H1 (cell line): ENCODE measurements at regions not wholly inside any gene's neighbourhood (a gene's known extent, or its start where the extent isn't known, plus 50 kb on each side); places are given as distances from the start of the nearest gene placed in this dataset.

Experiments used
- CTCF ChIA-PET: fragments of 300-600 bp; sonication (Branson Sonifier 250); formaldehyde crosslinking; loops from one replicate; lab custom pipeline; 2021; ENCODE audit not compliant: partially characterized antibody; lab: Charles Lee
- POLR2A ChIA-PET: fragments of 300-600 bp; sonication (Branson Sonifier 250); formaldehyde crosslinking; loops from one replicate; lab custom pipeline; 2021; ENCODE audit warnings: inconsistent platforms; ENCODE audit not compliant: partially characterized antibody; lab: Charles Lee
- DNase-seq, 2 experiments: peaks; one replicate each; pipeline versions ENCODE4 v3.0.0 to v3.0.0-alpha.2; 2010 to 2022; ENCODE audit warnings: low spot score in 2 of 2, low read depth in 1 of 2, mixed read lengths in 1 of 2
- FAIRE-seq: peaks from 2 replicates; lab custom pipeline; 2011; peaks lifted over from hg19 to GRCh38; lab: Jason Lieb, UNC
- H2AFZ ChIP-seq: 2 replicates; pipeline ENCODE4 v1.8.1; 2012; ENCODE audit warnings: low read length, inconsistent platforms
- H2AK5ac ChIP-seq: 2 replicates; pipeline ENCODE4 v1.6.1; 2013; ENCODE audit warnings: low read depth, low read length
- H2BK120ac ChIP-seq: replicated peaks from 2 replicates; pipeline ENCODE3; 2013; ENCODE audit warnings: low read depth, low read length, inconsistent platforms
- H2BK12ac ChIP-seq: 2 replicates; pipeline ENCODE4 v1.6.1; 2013; ENCODE audit warnings: low read depth, low read length
- H2BK15ac ChIP-seq: 2 replicates; pipeline ENCODE4 v1.6.1; 2013; ENCODE audit warnings: low read length
- H2BK20ac ChIP-seq: 2 replicates; pipeline ENCODE4 v1.6.1; 2013; ENCODE audit warnings: low read length
- H2BK5ac ChIP-seq: 2 replicates; pipeline ENCODE4 v1.6.1; 2013; ENCODE audit warnings: low read depth, low read length
- H3K14ac ChIP-seq: 2 replicates; pipeline ENCODE4 v1.6.1; 2013; ENCODE audit warnings: inconsistent platforms; ENCODE audit not compliant: insufficient read length
- H3K18ac ChIP-seq: 2 replicates; pipeline ENCODE4 v1.6.1; 2013; ENCODE audit warnings: low read length; ENCODE audit errors: extremely low read depth
- H3K23ac ChIP-seq: 2 replicates; pipeline ENCODE4 v1.6.1; 2013; ENCODE audit warnings: inconsistent platforms; ENCODE audit not compliant: insufficient read length
- H3K23me2 ChIP-seq: 2 replicates; pipeline ENCODE4 v1.6.1; 2013; ENCODE audit warnings: low read depth, low read length
- H3K27ac ChIP-seq: 2 replicates; pipeline ENCODE4 v1.6.1; 2011; ENCODE audit warnings: low read depth, low read length, inconsistent platforms
- H3K27me3 ChIP-seq, 4 experiments: replicated peaks in 1 of 4; 1 replicate in 1 of 4; 2 replicates in 3 of 4; pipeline versions ENCODE4 v1.6.1 to v1.8.1; 2011 to 2013; ENCODE audit warnings: low read length in 3 of 4, mild to moderate bottlenecking in 3 of 4, inconsistent platforms in 2 of 4, mixed read lengths in 2 of 4, moderate library complexity in 1 of 4; ENCODE audit not compliant: control insufficient read depth in 3 of 4, insufficient read depth in 3 of 4; ENCODE audit errors: extremely low read depth in 1 of 4
- H3K36me3 ChIP-seq, 4 experiments: 2 replicates each; pipeline versions ENCODE4 v1.6.1 to v1.8.1; 2011 to 2013; ENCODE audit warnings: mild to moderate bottlenecking in 4 of 4, low read length in 3 of 4, moderate library complexity in 2 of 4, control low read depth in 1 of 4, inconsistent platforms in 1 of 4; ENCODE audit not compliant: insufficient read depth in 4 of 4, control insufficient read depth in 2 of 4
- H3K4ac ChIP-seq: replicated peaks from 2 replicates; pipeline ENCODE3; 2013; ENCODE audit warnings: low read length, low read depth, mixed read lengths, inconsistent platforms; ENCODE audit not compliant: insufficient read length
- H3K4me1 ChIP-seq, 4 experiments: replicated peaks in 1 of 4; 1 replicate in 1 of 4; 2 replicates in 3 of 4; pipeline versions ENCODE4 v1.6.1 to v1.8.1; 2011 to 2013; ENCODE audit warnings: low read length in 3 of 4, inconsistent platforms in 2 of 4, mixed read lengths in 1 of 4; ENCODE audit not compliant: insufficient read depth in 4 of 4, control insufficient read depth in 3 of 4
- H3K4me2 ChIP-seq, 2 experiments: 2 replicates each; pipeline versions ENCODE4 v1.6.1 to v1.8.1; 2011 to 2013; ENCODE audit warnings: low read depth in 2 of 2, low read length in 2 of 2, control low read depth in 1 of 2, inconsistent platforms in 1 of 2, mild to moderate bottlenecking in 1 of 2; ENCODE audit not compliant: insufficient read depth in 1 of 2
- H3K4me3 ChIP-seq, 4 experiments: fragments of 200-600, 300-600 bp in 1 of 4; sonication (generic), shearing (Covaris generic), sonication (Bioruptor Twin) in 1 of 4; 2 replicates each; pipeline versions ENCODE4 v1.5.1 to v1.8.1; 2011 to 2016; ENCODE audit warnings: low read length in 4 of 4, low read depth in 3 of 4, control low read depth in 2 of 4, inconsistent platforms in 2 of 4, mild to moderate bottlenecking in 2 of 4, mixed read lengths in 1 of 4, moderate library complexity in 1 of 4; ENCODE audit not compliant: insufficient read depth in 2 of 4; ENCODE audit errors: extremely low read depth in 1 of 4
- H3K56ac ChIP-seq: replicated peaks from 2 replicates; pipeline ENCODE3; 2013; ENCODE audit warnings: low read depth, mild to moderate bottlenecking, mixed read lengths, low read length, inconsistent platforms; ENCODE audit not compliant: insufficient read length
- H3K79me1 ChIP-seq: 2 replicates; pipeline ENCODE4 v1.6.1; 2013; ENCODE audit warnings: low read depth, low read length, control low read depth
- H3K79me2 ChIP-seq, 2 experiments: 2 replicates each; pipeline versions ENCODE4 v1.6.1 to v1.8.1; 2012 to 2013; ENCODE audit warnings: low read length in 2 of 2, mild to moderate bottlenecking in 2 of 2, inconsistent platforms in 1 of 2; ENCODE audit not compliant: insufficient read depth in 2 of 2, control insufficient read depth in 1 of 2
- H3K9ac ChIP-seq, 4 experiments: replicated peaks in 1 of 4; 1 replicate in 1 of 4; 2 replicates in 3 of 4; pipeline versions ENCODE4 v1.6.1 to v1.8.1; 2011 to 2013; ENCODE audit warnings: low read depth in 3 of 4, low read length in 3 of 4, control low read depth in 2 of 4, mild to moderate bottlenecking in 2 of 4, moderate library complexity in 2 of 4, inconsistent platforms in 1 of 4; ENCODE audit errors: extremely low read depth in 1 of 4
- H3K9me3 ChIP-seq, 2 experiments: 2 replicates each; pipeline versions ENCODE4 v1.6.1 to v1.8.1; 2012 to 2013; ENCODE audit warnings: mild to moderate bottlenecking in 2 of 2, moderate library complexity in 2 of 2, control low read depth in 1 of 2, inconsistent platforms in 1 of 2, low read depth in 1 of 2, low read length in 1 of 2, mixed read lengths in 1 of 2; ENCODE audit not compliant: insufficient read depth in 2 of 2
- H4K20me1 ChIP-seq, 2 experiments: replicated peaks in 1 of 2; 2 replicates each; pipeline versions ENCODE3 to v1.8.1; 2011 to 2013; ENCODE audit warnings: inconsistent platforms in 2 of 2, low read length in 2 of 2, mild to moderate bottlenecking in 1 of 2; ENCODE audit not compliant: insufficient read depth in 2 of 2, control insufficient read depth in 1 of 2
- H4K5ac ChIP-seq: 2 replicates; pipeline ENCODE4 v1.6.1; 2013; ENCODE audit warnings: low read length, low read depth, mixed read lengths, inconsistent platforms; ENCODE audit not compliant: insufficient read length
- H4K8ac ChIP-seq: 2 replicates; pipeline ENCODE4 v1.8.0; 2013; ENCODE audit warnings: mild to moderate bottlenecking, moderate library complexity, low read length, inconsistent platforms; ENCODE audit not compliant: insufficient read depth; ENCODE audit errors: extremely low read depth
- H4K91ac ChIP-seq: replicated peaks from 2 replicates; pipeline ENCODE3; 2013; ENCODE audit warnings: low read length, mixed read lengths, inconsistent platforms; ENCODE audit not compliant: insufficient read length
- BCL11A ChIP-seq, 2 experiments: IDR thresholded peaks; one replicate each; pipeline ENCODE4 v1.6.1; 2011; ENCODE audit warnings: low read depth in 2 of 2, low read length in 2 of 2, mild to moderate bottlenecking in 2 of 2
- EGR1 ChIP-seq: IDR thresholded peaks from 2 replicates; pipeline ENCODE4 v1.6.1; 2011; ENCODE audit warnings: low read depth, low read length, borderline replicate concordance
- HDAC6 ChIP-seq: IDR thresholded peaks from one replicate; pipeline ENCODE4 v1.7.1; 2012; ENCODE audit warnings: low read depth, mild to moderate bottlenecking, inconsistent platforms, low read length, moderate library complexity
- PHF8 ChIP-seq: fragments of 200-600 bp; sonication (generic); conservative IDR thresholded peaks from 2 replicates; pipeline ENCODE4 v1.7.1; 2012; ENCODE audit warnings: low read depth, mild to moderate bottlenecking, inconsistent platforms, low read length, moderate library complexity
- SP2 ChIP-seq: IDR thresholded peaks from 2 replicates; pipeline ENCODE4 v1.6.1; 2012; ENCODE audit warnings: mild to moderate bottlenecking, low read length, inconsistent platforms
- WGBS, 2 experiments: shearing (Covaris generic) in 1 of 2; methylation state at CpG; one replicate each; pipeline versions ENCODE4 v1.1.6 to v1.1.7; 2013 to 2015; ENCODE audit warnings: low lambda C conversion rate in 2 of 2, mixed read lengths in 2 of 2, inconsistent platforms in 1 of 2, low coverage in 1 of 2, missing lambda C conversion rate in 1 of 2; ENCODE audit not compliant: insufficient replicate concordance in 2 of 2, insufficient coverage in 1 of 2, insufficient read length in 1 of 2; ENCODE audit errors: extremely low coverage in 1 of 2, missing lambda C conversion rate in 1 of 2; 5-methylcytosine and 5-hydroxymethylcytosine counted together
- TF ChIP-seq, protein P1 (sequence below), 3 experiments: IDR thresholded peaks; 1 replicate in 2 of 3; 2 replicates in 1 of 3; pipeline versions ENCODE4 v1.5.1 to v1.6.1; 2011; ENCODE audit warnings: low read length in 3 of 3, mild to moderate bottlenecking in 3 of 3, inconsistent platforms in 2 of 3, low read depth in 1 of 3, moderate library complexity in 1 of 3; ENCODE audit not compliant: insufficient read depth in 1 of 3; ENCODE audit errors: control extremely low read depth in 1 of 3

DNA sequence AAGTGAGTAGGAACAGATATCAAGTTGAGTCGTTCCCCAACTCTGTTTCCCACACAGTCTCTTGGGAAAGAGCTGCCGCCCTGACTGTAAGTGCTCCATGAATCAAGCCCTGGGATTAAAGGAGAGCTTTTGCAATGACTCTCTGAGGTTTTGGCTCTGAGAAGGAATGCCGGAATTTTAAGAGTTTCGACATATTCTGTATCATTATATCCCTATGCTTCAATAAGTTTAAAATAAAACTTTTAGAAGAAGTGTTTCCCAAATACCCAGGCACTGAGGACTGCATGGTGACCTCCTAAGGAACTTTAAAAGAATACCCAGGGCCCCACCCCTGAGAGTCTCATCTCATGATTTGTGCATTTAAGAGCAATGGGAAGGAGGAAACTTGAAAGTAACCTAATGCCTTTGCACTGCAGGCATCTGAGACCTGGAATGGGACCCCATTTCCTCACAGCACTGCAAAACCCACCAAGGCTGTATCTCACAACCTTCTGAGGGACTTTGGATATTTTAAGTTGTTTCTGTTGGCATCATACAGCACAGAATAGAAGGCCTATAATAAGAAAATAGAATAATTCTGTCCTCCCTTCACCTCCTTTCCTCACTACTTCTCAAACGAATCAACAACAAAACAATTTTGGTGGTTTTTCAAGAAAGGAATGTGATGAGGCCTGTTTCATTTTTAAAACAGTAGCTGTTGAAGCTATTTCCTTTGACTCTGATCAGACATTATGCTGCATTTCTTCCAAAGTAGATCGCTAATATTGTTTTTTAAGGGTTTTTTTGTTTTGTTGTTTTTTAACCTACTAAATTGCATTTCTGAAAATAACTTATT, 121.2 kb downstream of the GASK1B start:
- FAIRE-seq, result no peak
- Histone ChIP-seq H2AFZ (no peak overlapping the region), H2BK12ac (no peak overlapping the region), H2BK120ac (no peak overlapping the region), H4K8ac (no peak overlapping the region), H3K4me2 (no peak overlapping the region), H2BK5ac (no peak overlapping the region), H3K27me3 (no peaks in the 10 kb centered on the region), H3K23ac (no peak overlapping the region), H3K56ac (no peak overlapping the region), H3K4ac (no peak overlapping the region), H3K23me2 (no peaks in the 10 kb centered on the region), H3K18ac (no peak overlapping the region), H2BK20ac (no peak overlapping the region), H4K91ac (no peak overlapping the region), H3K27ac (no peak overlapping the region), H3K4me3 (no peak overlapping the region), H2BK15ac (no peak overlapping the region), H2AK5ac (no peak overlapping the region), H3K14ac (no peak overlapping the region), H4K20me1 (no peaks in the 10 kb centered on the region), H4K5ac (no peak overlapping the region), H3K9ac (no peak overlapping the region), H3K36me3 (no peaks in the 10 kb centered on the region), H3K79me1 (no peaks in the 10 kb centered on the region), H3K4me1 (no peaks in the 10 kb centered on the region), H3K9me3 (no peaks in the 10 kb centered on the region), H3K79me2 (no peaks in the 10 kb centered on the region)
- DNase-seq, result no peak
- WGBS, 2 experiments, result 73% methylated on average over 6 of the region's 6 CpGs; no CpG with 5 or more reads in 1 of the 2 experiments
- ChIA-PET CTCF (no interaction called here), POLR2A (no interaction called here)
- TF ChIP-seq PHF8, result no peak
- TF ChIP-seq, protein P1, sequence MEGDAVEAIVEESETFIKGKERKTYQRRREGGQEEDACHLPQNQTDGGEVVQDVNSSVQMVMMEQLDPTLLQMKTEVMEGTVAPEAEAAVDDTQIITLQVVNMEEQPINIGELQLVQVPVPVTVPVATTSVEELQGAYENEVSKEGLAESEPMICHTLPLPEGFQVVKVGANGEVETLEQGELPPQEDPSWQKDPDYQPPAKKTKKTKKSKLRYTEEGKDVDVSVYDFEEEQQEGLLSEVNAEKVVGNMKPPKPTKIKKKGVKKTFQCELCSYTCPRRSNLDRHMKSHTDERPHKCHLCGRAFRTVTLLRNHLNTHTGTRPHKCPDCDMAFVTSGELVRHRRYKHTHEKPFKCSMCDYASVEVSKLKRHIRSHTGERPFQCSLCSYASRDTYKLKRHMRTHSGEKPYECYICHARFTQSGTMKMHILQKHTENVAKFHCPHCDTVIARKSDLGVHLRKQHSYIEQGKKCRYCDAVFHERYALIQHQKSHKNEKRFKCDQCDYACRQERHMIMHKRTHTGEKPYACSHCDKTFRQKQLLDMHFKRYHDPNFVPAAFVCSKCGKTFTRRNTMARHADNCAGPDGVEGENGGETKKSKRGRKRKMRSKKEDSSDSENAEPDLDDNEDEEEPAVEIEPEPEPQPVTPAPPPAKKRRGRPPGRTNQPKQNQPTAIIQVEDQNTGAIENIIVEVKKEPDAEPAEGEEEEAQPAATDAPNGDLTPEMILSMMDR (IDR thresholded peaks at IDR 0.05; ENCODE audit: control extremely low read depth in 1 of 3, insufficient read depth in 1 of 3, low read depth in 1 of 3, low read length in 3 of 3), result no peak
- no peak for TF ChIP-seq SP2
- TF ChIP-seq BCL11A (IDR thresholded peaks at IDR 0.05; ENCODE audit: low read depth in 2 of 2, low read length in 2 of 2), result no peak
- TF ChIP-seq EGR1, result no peak
- TF ChIP-seq HDAC6, result no peak
